GM13976 (cell line): ENCODE measurements at regions not wholly inside any gene's neighbourhood (a gene's known extent, or its start where the extent isn't known, plus 50 kb on each side); places are given as distances from the start of the nearest gene placed in this dataset.

Experiments used
- DNase-seq: peaks from one replicate; pipeline ENCODE4 v3.0.0; 2012; ENCODE audit warnings: low spot score
- in situ Hi-C: fragments of 300-500 bp; cut with MboI; formaldehyde crosslinking; loops from one replicate; pipeline ENCODE4 v1.12.0; 2022; ENCODE audit warnings: low sequenced_read_pairs, mixed read lengths, inconsistent platforms; ENCODE audit not compliant: unreplicated experiment
- TF ChIP-seq, protein P1 (sequence below): IDR thresholded peaks from 2 replicates; pipeline ENCODE4 v1.5.1; 2012; ENCODE audit warnings: borderline replicate concordance, mild to moderate bottlenecking; ENCODE audit not compliant: insufficient read depth; ENCODE audit errors: extremely low read depth, missing control alignments, control extremely low read depth

DNA sequence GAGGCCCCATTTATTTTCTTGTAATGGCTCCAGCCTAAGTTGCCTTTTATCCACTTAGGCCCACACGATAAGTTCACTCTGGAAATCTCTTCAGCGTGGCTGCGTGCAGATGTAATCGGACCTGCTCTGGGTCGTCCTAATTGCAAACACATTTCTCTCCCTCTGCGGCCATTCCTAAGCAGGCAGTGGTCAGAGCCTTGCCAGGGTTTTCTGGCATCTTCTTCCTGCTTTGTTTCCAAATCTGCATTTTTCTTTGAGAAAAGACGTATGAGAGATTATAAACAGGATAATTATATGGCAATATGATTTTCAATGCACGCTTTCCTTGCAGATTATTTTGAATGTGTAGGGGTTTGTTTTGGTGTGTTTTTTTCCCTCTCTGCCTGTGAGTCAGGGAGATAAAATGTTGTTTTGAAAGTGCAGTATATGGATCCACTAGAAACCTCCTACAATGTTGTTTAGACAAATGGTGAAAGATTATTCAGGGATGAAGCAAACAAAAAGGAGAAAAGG lies 239.4 kb upstream of the TANK start:
- TF ChIP-seq, protein P1, sequence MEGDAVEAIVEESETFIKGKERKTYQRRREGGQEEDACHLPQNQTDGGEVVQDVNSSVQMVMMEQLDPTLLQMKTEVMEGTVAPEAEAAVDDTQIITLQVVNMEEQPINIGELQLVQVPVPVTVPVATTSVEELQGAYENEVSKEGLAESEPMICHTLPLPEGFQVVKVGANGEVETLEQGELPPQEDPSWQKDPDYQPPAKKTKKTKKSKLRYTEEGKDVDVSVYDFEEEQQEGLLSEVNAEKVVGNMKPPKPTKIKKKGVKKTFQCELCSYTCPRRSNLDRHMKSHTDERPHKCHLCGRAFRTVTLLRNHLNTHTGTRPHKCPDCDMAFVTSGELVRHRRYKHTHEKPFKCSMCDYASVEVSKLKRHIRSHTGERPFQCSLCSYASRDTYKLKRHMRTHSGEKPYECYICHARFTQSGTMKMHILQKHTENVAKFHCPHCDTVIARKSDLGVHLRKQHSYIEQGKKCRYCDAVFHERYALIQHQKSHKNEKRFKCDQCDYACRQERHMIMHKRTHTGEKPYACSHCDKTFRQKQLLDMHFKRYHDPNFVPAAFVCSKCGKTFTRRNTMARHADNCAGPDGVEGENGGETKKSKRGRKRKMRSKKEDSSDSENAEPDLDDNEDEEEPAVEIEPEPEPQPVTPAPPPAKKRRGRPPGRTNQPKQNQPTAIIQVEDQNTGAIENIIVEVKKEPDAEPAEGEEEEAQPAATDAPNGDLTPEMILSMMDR = no peak
- in situ Hi-C loops = no loop called here
- no peak for DNase-seq

- in situ Hi-C loops = no loop called here
- no peak for DNase-seq
- TF ChIP-seq, protein P1 = no peak
Measured at GRCh38 chr2:160921386-160921964, 238.8 kb upstream of the TANK start.

GRCh38 chr2:160924936-160925353 lies 235.3 kb upstream of the TANK start:
- no peak for DNase-seq
- TF ChIP-seq, protein P1 = no peak
- in situ Hi-C loops = no loop called here

- in situ Hi-C loops = no loop called here
- TF ChIP-seq, protein P1 = no peak
- DNase-seq = no peak
Measured at GRCh38 chr2:160925956-160926355, 234.3 kb upstream of the TANK start.

DNA sequence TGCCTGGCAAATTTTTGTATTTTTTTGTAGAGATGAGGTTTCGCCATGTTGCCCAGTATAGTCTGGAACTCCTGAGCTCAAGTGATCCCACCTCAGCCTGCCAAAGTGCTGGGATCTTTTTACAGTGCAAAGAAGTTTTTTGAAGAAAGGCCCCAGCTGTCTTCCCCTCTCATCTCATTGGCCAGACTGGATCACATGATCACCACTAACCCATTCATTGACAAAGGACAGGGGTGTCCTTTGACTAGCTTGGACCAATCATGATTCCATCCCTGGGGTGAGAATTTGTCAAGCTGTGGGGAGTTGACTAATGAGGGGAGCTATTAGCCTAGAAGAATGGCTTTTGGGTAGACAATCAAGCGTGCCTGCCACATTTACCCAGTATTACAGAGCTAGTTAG lies 232.9 kb upstream of the TANK start:
- DNase-seq = no peak
- TF ChIP-seq, protein P1 = no peak
- in situ Hi-C loops = no loop called here

GRCh38 chr2:160928854-160929301 lies 231.3 kb upstream of the TANK start:
- DNase-seq = no peak
- TF ChIP-seq, protein P1 = no peak
- in situ Hi-C loops = no loop called here
